HFF-Myc (cell line): ENCODE measurements at regions not wholly inside any gene's neighbourhood (a gene's known extent, or its start where the extent isn't known, plus 50 kb on each side); places are given as distances from the start of the nearest gene placed in this dataset.
A peak's percentile ranks its signal among the peaks of the same experiment; 100 is the strongest.

Source experiments
- DNase-seq: peaks from one replicate; pipeline ENCODE4 v3.0.0-alpha.2; 2011; ENCODE audit warnings: low read depth; ENCODE audit errors: extremely low read depth
- H3K4me3 ChIP-seq: replicated peaks from 2 replicates; pipeline ENCODE4 v1.5.1; 2011; ENCODE audit warnings: low read depth, mild to moderate bottlenecking, control low read depth, low read length
- CTCF ChIP-seq: IDR thresholded peaks from 2 replicates; pipeline ENCODE4 v1.5.1; 2012; ENCODE audit warnings: mild to moderate bottlenecking, low read depth, low read length, control low read depth; ENCODE audit errors: missing control alignments

- no peak for TF ChIP-seq CTCF
- no peak overlapping the region for H3K4me3 ChIP-seq
- no peak for DNase-seq
Measured at GRCh38 chr16:6341981-6342380, 990.7 kb upstream of the RBFOX1 start.

GRCh38 chr16:6335072-6335471 lies 997.6 kb upstream of the RBFOX1 start:
- peak; percentile 56 for TF ChIP-seq CTCF
- no peak overlapping the region for H3K4me3 ChIP-seq
- no peak for DNase-seq

GRCh38 chr16:6331770-6332169 lies 1000.9 kb upstream of the RBFOX1 start:
- H3K4me3 ChIP-seq: no peak overlapping the region
- no peak for DNase-seq
- TF ChIP-seq CTCF: no peak

GRCh38 chr16:6317934-6318333 lies 1014.7 kb upstream of the RBFOX1 start:
- no peak overlapping the region for H3K4me3 ChIP-seq
- no peak for TF ChIP-seq CTCF
- DNase-seq: no peak

GRCh38 chr16:6309271-6309670 lies 1023.4 kb upstream of the RBFOX1 start:
- DNase-seq: no peak
- H3K4me3 ChIP-seq: no peak overlapping the region
- no peak for TF ChIP-seq CTCF

GRCh38 chr16:6308176-6308575 lies 1024.5 kb upstream of the RBFOX1 start:
- H3K4me3 ChIP-seq: no peak overlapping the region
- DNase-seq: no peak
- no peak for TF ChIP-seq CTCF

GRCh38 chr16:6300523-6300922 lies 1032.1 kb upstream of the RBFOX1 start:
- TF ChIP-seq CTCF: no peak
- no peak overlapping the region for H3K4me3 ChIP-seq
- DNase-seq: no peak
